Endothelial cell (in vitro differentiated cells): ENCODE measurements at regions not wholly inside any gene's neighbourhood (a gene's known extent, or its start where the extent isn't known, plus 50 kb on each side); places are given as distances from the start of the nearest gene placed in this dataset.

ENCODE experiments used
- DNase-seq: peaks from one replicate; pipeline ENCODE4 v3.0.0; 2021; ENCODE audit warnings: low spot score
- H3K27ac Mint-ChIP-seq: one replicate; pipeline ENCODE4 v1.8.0; 2021; ENCODE audit warnings: mixed read lengths, inconsistent platforms; ENCODE audit not compliant: unreplicated experiment
- H3K27me3 Mint-ChIP-seq: one replicate; pipeline ENCODE4 v1.8.0; 2021; ENCODE audit warnings: mild to moderate bottlenecking, moderate library complexity, mixed read lengths, inconsistent platforms; ENCODE audit not compliant: unreplicated experiment
- H3K36me3 Mint-ChIP-seq: one replicate; pipeline ENCODE4 v1.8.0; 2021; ENCODE audit warnings: mild to moderate bottlenecking, low read depth, mixed read lengths, inconsistent platforms; ENCODE audit not compliant: unreplicated experiment
- H3K4me1 Mint-ChIP-seq: one replicate; pipeline ENCODE4 v1.8.0; 2021; ENCODE audit warnings: mild to moderate bottlenecking, mixed read lengths, inconsistent platforms; ENCODE audit not compliant: unreplicated experiment
- H3K4me3 Mint-ChIP-seq: one replicate; pipeline ENCODE4 v1.8.0; 2021; ENCODE audit warnings: mild to moderate bottlenecking, mixed read lengths, inconsistent platforms; ENCODE audit not compliant: unreplicated experiment
- H3K9me3 Mint-ChIP-seq: one replicate; pipeline ENCODE4 v1.8.0; 2021; ENCODE audit warnings: mixed read lengths, inconsistent platforms; ENCODE audit not compliant: unreplicated experiment
- CTCF ChIP-seq: fragments of 200-600 bp; sonication (generic); IDR thresholded peaks from one replicate; pipeline ENCODE4 v1.5.0; 2021; ENCODE audit warnings: antibody characterized with exemption; ENCODE audit not compliant: unreplicated experiment

DNA sequence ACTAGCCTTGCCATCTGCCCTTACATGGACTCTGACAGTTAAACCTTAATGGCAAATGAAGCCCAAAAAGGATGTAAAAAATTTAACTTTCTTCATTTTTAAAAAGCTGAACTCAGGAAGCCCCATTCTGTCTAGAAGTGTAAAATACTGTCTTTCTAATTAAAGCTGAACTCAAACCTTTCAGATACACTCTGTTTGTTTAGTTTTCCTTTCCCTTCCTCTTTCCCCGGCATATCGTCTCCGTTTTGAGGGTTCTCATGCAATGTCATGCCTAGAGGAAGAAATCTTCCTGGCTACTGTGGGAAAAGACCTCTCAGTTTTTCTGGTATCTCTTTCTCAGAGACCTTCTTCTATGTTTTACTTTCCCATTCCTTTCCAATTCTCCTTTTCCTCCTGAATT, 841.5 kb downstream of the DTWD2 start:
- Mint-ChIP-seq H3K9me3 (no peaks in the 10 kb centered on the region), H3K27me3 (no peaks in the 10 kb centered on the region), H3K4me3 (no peak overlapping the region), H3K27ac (no peak overlapping the region), H3K4me1 (no peaks in the 10 kb centered on the region), H3K36me3 (no peaks in the 10 kb centered on the region)
- no peak for DNase-seq
- no peak for TF ChIP-seq CTCF

DNA sequence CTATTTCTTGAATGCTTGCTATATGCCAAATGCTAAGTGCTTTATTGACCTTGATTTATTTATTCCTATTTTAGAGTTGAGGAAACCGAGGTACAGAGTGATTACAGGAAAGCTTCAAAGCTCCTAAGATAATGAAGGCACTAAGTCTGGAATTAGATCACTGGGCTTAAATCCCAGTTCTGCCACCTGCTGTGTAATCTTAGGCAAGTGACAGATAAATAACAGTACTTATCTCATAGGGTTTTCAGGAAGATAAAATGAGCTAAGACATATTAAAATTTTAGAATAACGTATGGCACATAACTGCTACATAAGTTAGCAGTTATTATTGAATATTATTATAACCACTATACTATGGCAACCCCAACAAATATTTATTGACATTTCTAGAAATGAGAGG, 843.8 kb downstream of the DTWD2 start:
- H3K9me3 Mint-ChIP-seq = no peaks in the 10 kb centered on the region
- no peak for DNase-seq
- no peaks in the 10 kb centered on the region for H3K4me1 Mint-ChIP-seq
- H3K27me3 Mint-ChIP-seq = no peaks in the 10 kb centered on the region
- H3K4me3 Mint-ChIP-seq = no peak overlapping the region
- TF ChIP-seq CTCF = no peak
- H3K27ac Mint-ChIP-seq = no peak overlapping the region
- no peaks in the 10 kb centered on the region for H3K36me3 Mint-ChIP-seq

GRCh38 chr5:118139361-118139760, 849.0 kb downstream of the DTWD2 start:
- no peak overlapping the region for H3K27ac Mint-ChIP-seq
- H3K4me1 Mint-ChIP-seq = no peaks in the 10 kb centered on the region
- no peaks in the 10 kb centered on the region for H3K9me3 Mint-ChIP-seq

DNA sequence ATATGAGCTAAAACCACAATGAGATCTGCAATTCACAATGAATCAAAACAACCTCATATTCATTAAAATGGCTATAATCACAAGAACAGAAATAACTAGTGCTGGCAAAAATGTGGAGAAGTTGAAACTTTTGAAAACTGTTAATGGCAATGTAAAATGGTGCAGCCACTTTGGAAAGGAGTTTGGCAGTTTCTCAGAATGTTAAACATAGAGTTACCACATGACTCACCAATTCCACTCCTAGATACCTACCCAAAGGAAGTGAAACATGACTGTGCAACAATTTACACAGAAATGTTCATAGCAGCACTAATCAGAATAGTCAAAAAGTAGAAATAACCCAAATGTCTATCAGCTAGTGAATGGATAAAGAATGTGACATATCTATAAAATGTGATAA, 862.2 kb downstream of the DTWD2 start:
- H3K27ac Mint-ChIP-seq = no peak overlapping the region
- no peaks in the 10 kb centered on the region for H3K9me3 Mint-ChIP-seq
- no peak for TF ChIP-seq CTCF
- no peaks in the 10 kb centered on the region for H3K4me1 Mint-ChIP-seq
- DNase-seq = no peak
- H3K4me3 Mint-ChIP-seq = no peak overlapping the region
- no peaks in the 10 kb centered on the region for H3K36me3 Mint-ChIP-seq
- no peaks in the 10 kb centered on the region for H3K27me3 Mint-ChIP-seq

More at GRCh38 chr5:118139361-118139760, 849.0 kb downstream of the DTWD2 start:
- TF ChIP-seq CTCF = no peak
- Mint-ChIP-seq H3K36me3 (no peaks in the 10 kb centered on the region), H3K27me3 (no peaks in the 10 kb centered on the region), H3K4me3 (no peak overlapping the region)
- DNase-seq = no peak

- H3K4me1 Mint-ChIP-seq = no peaks in the 10 kb centered on the region
- TF ChIP-seq CTCF = no peak
- H3K27me3 Mint-ChIP-seq = no peaks in the 10 kb centered on the region
- H3K36me3 Mint-ChIP-seq = no peaks in the 10 kb centered on the region
- H3K9me3 Mint-ChIP-seq = no peaks in the 10 kb centered on the region
- no peak for DNase-seq
- no peak overlapping the region for H3K27ac Mint-ChIP-seq
- no peak overlapping the region for H3K4me3 Mint-ChIP-seq
These were observed 862.7 kb downstream of the DTWD2 start for GRCh38 chr5:118125687-118126086.
